HCT116 (cell line): ENCODE measurements at regions not wholly inside any gene's neighbourhood (a gene's known extent, or its start where the extent isn't known, plus 50 kb on each side); places are given as distances from the start of the nearest gene placed in this dataset.

Source experiments
- ATAC-seq: fragments of 200-7000 bp; cut with Tn5 transposase; 2 replicates; pipeline ENCODE4 v1.9.1; 2020; ENCODE audit warnings: mild to moderate bottlenecking, moderate library complexity
- BruUV-seq: library from RNA; stranded (reverse); fragments of 400-500 nt; replicated peaks from 2 replicates; lab custom pipeline; 2021; lab: Mats Ljungman, UMichigan
- CTCF ChIA-PET: fragments of 300-600 bp; sonication (Branson Sonifier 250); formaldehyde crosslinking; loops from one replicate; lab custom pipeline; 2021; ENCODE audit warnings: antibody characterized with exemption; lab: Charles Lee
- POLR2A ChIA-PET: fragments of 300-600, 350-600 bp; sonication (Branson Sonifier 250); formaldehyde crosslinking; loops from one replicate; lab custom pipeline; 2021; ENCODE audit warnings: antibody characterized with exemption; lab: Charles Lee
- RAD21 ChIA-PET, 2 experiments: fragments of 300-600 bp; sonication (Branson Sonifier 250); formaldehyde crosslinking; loops; one replicate each; lab custom pipeline; 2023; ENCODE audit warnings: low total read pairs in 2 of 2; ENCODE audit not compliant: uncharacterized antibody in 2 of 2, unreplicated experiment in 2 of 2, low non-redundant PET in 1 of 2; lab: Charles Lee
- DNase-seq: peaks from one replicate; pipeline ENCODE4 v3.0.0-alpha.2; 2010; ENCODE audit warnings: low read depth, low spot score
- H2AFZ ChIP-seq: fragments of 200-600 bp; shearing (Covaris generic), sonication (generic); 2 replicates; pipeline ENCODE4 v1.6.1; 2017; ENCODE audit warnings: low read depth, mixed run types, mixed read lengths, antibody characterized with exemption, low read length; ENCODE audit not compliant: poor library complexity, severe bottlenecking
- H3K27ac ChIP-seq: 2 replicates; pipeline ENCODE4 v1.5.1; 2012; ENCODE audit warnings: low read depth, low read length
- H3K27me3 ChIP-seq: fragments of 200-600 bp; sonication (generic); 2 replicates; pipeline ENCODE4 v1.6.1; 2016; ENCODE audit warnings: mixed run types, low read length, mixed read lengths; ENCODE audit not compliant: insufficient read depth
- H3K36me3 ChIP-seq, 2 experiments: fragments of 200-500 bp in 1 of 2; fragments of 200-600 bp in 1 of 2; sonication (Bioruptor generic) in 1 of 2; sonication (generic) in 1 of 2; 2 replicates each; pipeline versions ENCODE4 v1.5.1 to v1.6.1; 2014 to 2016; ENCODE audit warnings: low read length in 2 of 2, inconsistent platforms in 1 of 2, mixed read lengths in 1 of 2, mixed run types in 1 of 2; ENCODE audit not compliant: insufficient read depth in 2 of 2, control insufficient read depth in 1 of 2
- H3K4me1 ChIP-seq, 2 experiments: fragments of 200-600 bp in 1 of 2; sonication (generic) in 1 of 2; 2 replicates each; pipeline versions ENCODE4 v1.5.1 to v1.6.1; 2012 to 2017; ENCODE audit warnings: low read length in 2 of 2, inconsistent platforms in 1 of 2, mild to moderate bottlenecking in 1 of 2, mixed read lengths in 1 of 2, mixed run types in 1 of 2, moderate library complexity in 1 of 2; ENCODE audit not compliant: insufficient read depth in 2 of 2, control insufficient read depth in 1 of 2
- H3K4me2 ChIP-seq: fragments of 200-600 bp; sonication (generic); 2 replicates; pipeline ENCODE4 v1.6.1; 2017; ENCODE audit warnings: mixed run types, low read length, mixed read lengths
- H3K4me3 ChIP-seq, 2 experiments: fragments of 200-600 bp in 1 of 2; sonication (generic) in 1 of 2; replicated peaks in 1 of 2; 2 replicates each; pipeline ENCODE4 v1.5.1; 2011 to 2016; ENCODE audit warnings: low read length in 2 of 2, control low read depth in 1 of 2, low read depth in 1 of 2, mild to moderate bottlenecking in 1 of 2, mixed read lengths in 1 of 2, mixed run types in 1 of 2
- H3K79me2 ChIP-seq: fragments of 200-600 bp; sonication (generic); 2 replicates; pipeline ENCODE4 v1.6.1; 2017; ENCODE audit warnings: mild to moderate bottlenecking, mixed run types, low read length, moderate library complexity, mixed read lengths; ENCODE audit not compliant: insufficient read depth
- H3K9ac ChIP-seq: fragments of 200-600 bp; sonication (generic); 2 replicates; pipeline ENCODE4 v1.6.1; 2016; ENCODE audit warnings: low read length, mixed read lengths
- H3K9me2 ChIP-seq: fragments of 200-600 bp; sonication (generic), shearing (Covaris generic); 2 replicates; pipeline ENCODE4 v1.6.1; 2017; ENCODE audit warnings: mixed run types, mild to moderate bottlenecking, moderate library complexity; ENCODE audit not compliant: insufficient read depth
- H3K9me3 ChIP-seq, 2 experiments: fragments of 200-500 bp in 1 of 2; fragments of 200-600 bp in 1 of 2; sonication (Bioruptor generic) in 1 of 2; sonication (generic) in 1 of 2; 2 replicates each; pipeline ENCODE4 v1.6.1; 2014 to 2017; ENCODE audit warnings: low read length in 2 of 2, mixed read lengths in 2 of 2, inconsistent platforms in 1 of 2, low read depth in 1 of 2, mild to moderate bottlenecking in 1 of 2, mixed run types in 1 of 2, moderate library complexity in 1 of 2; ENCODE audit not compliant: control insufficient read depth in 1 of 2, insufficient read depth in 1 of 2
- H4K20me1 ChIP-seq: fragments of 200-600 bp; sonication (generic), shearing (Covaris generic); 2 replicates; pipeline ENCODE4 v1.6.1; 2017; ENCODE audit warnings: mixed run types, mild to moderate bottlenecking, moderate library complexity; ENCODE audit not compliant: insufficient read depth
- ATF3 ChIP-seq: IDR thresholded peaks from 2 replicates; pipeline ENCODE4 v1.6.1; 2012
- CBX3 ChIP-seq: IDR thresholded peaks from 2 replicates; pipeline ENCODE4 v1.6.1; 2012; ENCODE audit warnings: low read depth
- CEBPB ChIP-seq: IDR thresholded peaks from 2 replicates; pipeline ENCODE4 v1.6.1; 2012; ENCODE audit warnings: low read depth
- EGR1 ChIP-seq: IDR thresholded peaks from 2 replicates; pipeline ENCODE4 v1.6.1; 2012; ENCODE audit warnings: low read depth
- ELF1 ChIP-seq: IDR thresholded peaks from 2 replicates; pipeline ENCODE4 v1.6.1; 2012; ENCODE audit warnings: low read depth, borderline replicate concordance
- EZH2 ChIP-seq: fragments of 200-600 bp; sonication (generic); IDR thresholded peaks from 2 replicates; pipeline ENCODE4 v1.6.1; 2017; ENCODE audit warnings: antibody characterized with exemption, mixed run types
- EZH2phosphoT487 ChIP-seq: fragments of 200-600 bp; IDR thresholded peaks from 2 replicates; pipeline ENCODE4 v1.6.1; 2018; ENCODE audit warnings: antibody characterized with exemption, borderline replicate concordance
- FOSL1 ChIP-seq: IDR thresholded peaks from 2 replicates; pipeline ENCODE4 v1.6.1; 2012; ENCODE audit warnings: low read depth
- JUND ChIP-seq: IDR thresholded peaks from 2 replicates; pipeline ENCODE4 v1.6.1; 2012
- MAX ChIP-seq: IDR thresholded peaks from 2 replicates; pipeline ENCODE4 v1.6.1; 2012
- POLR2A ChIP-seq: IDR thresholded peaks from 2 replicates; pipeline ENCODE4 v1.7.0; 2011; ENCODE audit warnings: borderline replicate concordance; ENCODE audit not compliant: insufficient read depth, insufficient read length; ENCODE audit errors: extremely low read depth
- POLR2AphosphoS5 ChIP-seq: IDR thresholded peaks from 2 replicates; pipeline ENCODE4 v1.6.1; 2011; ENCODE audit warnings: mild to moderate bottlenecking, low read depth, low read length, moderate library complexity
- RAD21 ChIP-seq: IDR thresholded peaks from 2 replicates; pipeline ENCODE4 v1.6.1; 2012; ENCODE audit warnings: low read depth, mild to moderate bottlenecking
- REST ChIP-seq: IDR thresholded peaks from 2 replicates; pipeline ENCODE4 v1.6.1; 2012; ENCODE audit warnings: low read depth
- SIN3A ChIP-seq: IDR thresholded peaks from 2 replicates; pipeline ENCODE4 v1.6.1; 2012; ENCODE audit warnings: low read depth
- SP1 ChIP-seq: IDR thresholded peaks from 2 replicates; pipeline ENCODE4 v1.6.1; 2012; ENCODE audit warnings: low read depth
- TCF7L2 ChIP-seq: IDR thresholded peaks from 2 replicates; pipeline ENCODE4 v1.7.0; 2011; ENCODE audit warnings: borderline replicate concordance, inconsistent platforms; ENCODE audit not compliant: insufficient read depth, insufficient read length; ENCODE audit errors: extremely low read depth
- ZBTB33 ChIP-seq: IDR thresholded peaks from 2 replicates; pipeline ENCODE4 v1.6.1; 2011; ENCODE audit warnings: mild to moderate bottlenecking, low read length, moderate library complexity; ENCODE audit not compliant: insufficient replicate concordance; ENCODE audit errors: extremely low read depth
- ZFX ChIP-seq: fragments of 450-650 bp; IDR thresholded peaks from 2 replicates; pipeline ENCODE4 v1.6.1; 2017
- ZNF274 ChIP-seq: fragments of 200-500 bp; sonication (Bioruptor generic); IDR thresholded peaks from 2 replicates; pipeline ENCODE4 v1.6.1; 2014; ENCODE audit warnings: mild to moderate bottlenecking, low read depth, low read length, inconsistent platforms
- intact Hi-C: fragments of 100-400 bp; cut with micrococcal nuclease; formaldehyde crosslinking; loops from 2 replicates; pipeline ENCODE4 v1.10.0; 2022

- Histone ChIP-seq H4K20me1 (no peaks in the 10 kb centered on the region), H3K4me3 (no peak overlapping the region), H3K27me3 (no peaks in the 10 kb centered on the region), H3K9me2 (no peaks in the 10 kb centered on the region), H2AFZ (no peak overlapping the region), H3K9ac (no peak overlapping the region), H3K27ac (no peak overlapping the region), H3K79me2 (no peaks in the 10 kb centered on the region), H3K36me3 (no peaks in the 10 kb centered on the region), H3K4me1 (no peaks in the 10 kb centered on the region), H3K9me3 (no peaks in the 10 kb centered on the region), H3K4me2 (no peak overlapping the region)
- POLR2A ChIA-PET: no interaction called here
- no peak for TF ChIP-seq ATF3
- TF ChIP-seq MAX: no peak
- TF ChIP-seq EZH2: no peak
- no peak for TF ChIP-seq RAD21
- no peak for TF ChIP-seq TCF7L2
- TF ChIP-seq EZH2phosphoT487: no peak
- no peak for TF ChIP-seq FOSL1
- TF ChIP-seq ZFX: no peak
- TF ChIP-seq ELF1: no peak
- TF ChIP-seq REST: no peak
- no peak for TF ChIP-seq CEBPB
- TF ChIP-seq CBX3: no peak
- no peak for TF ChIP-seq ZBTB33
- no peak for TF ChIP-seq POLR2AphosphoS5
- TF ChIP-seq EGR1: no peak
- TF ChIP-seq POLR2A: no peak
- no peak for TF ChIP-seq SP1
- no peak for TF ChIP-seq SIN3A
- TF ChIP-seq ZNF274: no peak
- no peak for TF ChIP-seq JUND
- no peak for DNase-seq
- no TSS peak for BruUV-seq
- RAD21 ChIA-PET: no interaction called here
- intact Hi-C loops: no loop called here
- no peak for ATAC-seq
- CTCF ChIA-PET: no interaction called here
Measured at GRCh38 chr4:128727658-128728057, 81.8 kb upstream of the JADE1 start.
